Activated CD4-positive, alpha-beta T cell treated with anti-CD3 and anti-CD28 coated beads, Interleukin-2, Interleukin-6, amounts not matched to agents 100 ng/mL and 50 ng/mL, durations not matched to agents 16 hours and 8 hours (primary cell): ENCODE measurements at regions not wholly inside any gene's neighbourhood (a gene's known extent, or its start where the extent isn't known, plus 50 kb on each side); places are given as distances from the start of the nearest gene placed in this dataset.
"Not testable (repeated sequence)": the region's sequence is repeated elsewhere in the genome, so short reads cannot be mapped to it uniquely, and the experiment has no call there.

Source experiments
- DNase-seq: peaks from one replicate; pipeline ENCODE4 v3.0.0-alpha.2; 2020

- no peak for DNase-seq
Measured at GRCh38 chr22:33971561-33971961, 51.3 kb upstream of the LARGE1 start.

DNA sequence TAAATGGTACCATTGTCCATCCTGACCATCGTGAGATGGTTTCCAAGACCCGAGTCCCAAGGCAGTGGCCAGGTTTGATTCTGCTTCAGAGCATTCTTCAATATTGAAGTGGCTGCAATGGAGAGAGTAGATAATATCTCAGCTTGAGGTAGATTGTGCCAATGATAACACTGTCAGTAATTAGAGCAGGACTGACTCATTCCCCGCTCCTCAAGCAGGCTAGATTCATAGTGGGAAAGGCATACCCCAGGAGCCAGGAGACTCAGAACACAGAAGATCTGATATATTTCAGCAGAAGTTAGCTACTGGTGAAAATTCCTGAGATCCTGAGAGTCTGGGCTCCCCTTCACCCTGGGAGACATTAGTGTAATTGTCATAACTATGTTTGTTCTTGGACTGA is 55.6 kb upstream of the LARGE1 start:
- no peak for DNase-seq

- DNase-seq: no peak
Measured at GRCh38 chr22:33983558-33983957, 63.3 kb upstream of the LARGE1 start.

- DNase-seq: no peak
Measured at GRCh38 chr22:33984211-33984610, 63.9 kb upstream of the LARGE1 start.

DNA sequence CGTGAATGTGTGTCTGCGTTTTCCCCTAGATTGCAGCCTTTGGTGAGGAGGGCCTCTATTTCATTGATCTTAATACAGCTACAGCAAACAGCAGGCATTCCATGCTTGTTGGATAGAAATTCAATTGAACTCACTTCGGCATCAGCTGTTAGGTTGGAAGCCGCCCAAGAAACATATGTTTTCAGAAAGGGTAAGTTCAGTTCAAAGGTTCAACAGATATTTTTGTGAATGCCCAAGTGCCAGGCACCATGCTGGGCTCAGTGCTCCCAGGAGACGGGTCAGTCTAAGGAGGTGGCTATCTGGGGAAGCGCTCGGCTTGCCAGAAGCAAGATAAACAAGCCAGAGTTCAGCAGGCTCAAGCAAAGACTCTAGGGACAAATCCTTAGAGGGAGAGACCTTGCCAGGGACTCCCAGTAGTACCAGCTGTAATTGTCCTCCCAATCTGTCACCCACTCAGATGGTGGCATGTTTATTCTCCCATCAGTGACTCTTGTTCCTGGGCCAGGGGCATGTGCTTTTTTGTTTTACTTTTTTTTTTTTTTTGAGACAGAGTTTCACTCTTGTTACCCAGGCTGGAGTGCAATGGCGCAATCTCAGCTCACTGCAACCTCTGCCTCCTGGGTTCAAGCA is 64.5 kb upstream of the LARGE1 start:
- no peak for DNase-seq

DNA sequence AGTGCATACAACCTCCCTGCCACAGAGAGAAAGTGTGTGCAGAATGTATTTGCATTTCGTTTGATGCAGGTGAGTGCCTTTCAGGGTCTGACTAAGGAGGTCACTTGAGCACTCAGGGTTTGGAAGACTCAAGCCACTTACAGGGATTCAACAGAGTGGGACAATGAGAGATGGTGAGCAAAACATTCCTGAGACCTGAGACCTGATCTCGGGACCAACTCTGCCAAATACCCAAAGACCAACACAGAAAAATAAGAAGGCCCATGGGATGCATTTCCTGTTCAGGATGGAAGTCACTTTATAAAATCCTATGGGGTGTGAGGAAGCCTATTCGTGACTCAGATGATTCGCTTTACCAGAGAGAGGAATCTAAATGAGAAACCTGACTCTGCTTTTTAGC is 65.2 kb upstream of the LARGE1 start:
- no peak for DNase-seq

- DNase-seq: no peak
Measured at GRCh38 chr22:33986167-33986771, 66.0 kb upstream of the LARGE1 start.

DNA sequence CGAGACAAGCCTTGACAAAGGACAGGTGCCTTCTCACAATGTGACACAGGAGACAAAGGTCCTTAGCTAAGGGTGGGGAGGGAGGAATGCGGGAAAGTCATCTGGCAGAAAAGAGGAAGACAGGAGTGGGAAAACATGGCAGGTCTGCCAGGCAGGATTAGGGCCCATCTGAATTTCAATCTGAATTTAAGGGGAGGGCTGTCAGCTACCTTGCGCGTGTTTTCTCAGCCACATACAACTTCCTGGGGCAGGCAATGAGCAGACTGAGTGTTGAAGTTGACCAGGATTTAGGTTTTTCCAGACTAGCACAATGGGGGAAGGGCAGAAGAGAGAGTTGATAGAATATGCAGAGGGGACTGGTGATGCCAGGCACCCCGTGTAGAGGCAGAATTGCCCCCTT is 66.7 kb upstream of the LARGE1 start:
- no peak for DNase-seq

DNA sequence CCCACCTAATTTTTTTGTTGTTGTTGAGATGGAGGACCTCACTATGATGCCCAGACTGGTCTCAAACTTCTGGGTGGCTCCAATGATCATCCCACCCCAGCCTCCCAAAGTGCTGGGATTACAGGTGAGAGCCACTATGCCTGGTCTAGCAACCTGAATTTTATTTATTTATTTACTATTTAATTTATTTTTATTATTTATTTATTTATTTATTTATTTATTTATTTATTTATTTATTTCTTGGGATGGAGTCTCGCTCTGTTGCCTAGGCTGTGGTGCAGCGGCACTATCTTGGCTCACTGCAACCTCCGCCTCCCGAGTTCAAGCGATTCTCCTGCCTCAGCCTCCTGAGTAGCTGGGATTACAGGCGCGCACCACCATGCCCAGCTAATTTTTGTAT is 69.0 kb upstream of the LARGE1 start:
- not testable (repeated sequence) for DNase-seq

- DNase-seq: no peak
Measured at GRCh38 chr22:33991620-33992019, 71.3 kb upstream of the LARGE1 start.

DNA sequence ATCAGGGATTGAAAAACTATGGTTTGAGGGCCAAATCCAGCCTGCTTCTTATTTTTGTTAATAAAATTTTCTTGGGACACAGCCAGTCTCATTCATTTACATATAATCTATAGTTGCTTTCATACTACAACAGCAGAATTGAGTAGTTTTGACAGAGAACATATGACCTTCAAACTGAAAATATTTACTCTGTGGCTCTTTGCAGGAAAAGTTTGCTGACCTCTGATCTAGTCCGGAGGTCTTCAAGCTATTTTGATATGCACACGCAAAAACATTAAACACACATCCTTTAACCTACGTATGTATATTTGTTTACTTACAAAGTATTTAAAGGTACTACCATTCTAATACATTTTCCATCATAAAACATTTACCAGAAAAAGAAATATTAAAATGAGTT is 76.5 kb upstream of the LARGE1 start:
- DNase-seq: no peak

GRCh38 chr22:34000879-34001526 is 80.7 kb upstream of the LARGE1 start:
- DNase-seq: no peak

DNA sequence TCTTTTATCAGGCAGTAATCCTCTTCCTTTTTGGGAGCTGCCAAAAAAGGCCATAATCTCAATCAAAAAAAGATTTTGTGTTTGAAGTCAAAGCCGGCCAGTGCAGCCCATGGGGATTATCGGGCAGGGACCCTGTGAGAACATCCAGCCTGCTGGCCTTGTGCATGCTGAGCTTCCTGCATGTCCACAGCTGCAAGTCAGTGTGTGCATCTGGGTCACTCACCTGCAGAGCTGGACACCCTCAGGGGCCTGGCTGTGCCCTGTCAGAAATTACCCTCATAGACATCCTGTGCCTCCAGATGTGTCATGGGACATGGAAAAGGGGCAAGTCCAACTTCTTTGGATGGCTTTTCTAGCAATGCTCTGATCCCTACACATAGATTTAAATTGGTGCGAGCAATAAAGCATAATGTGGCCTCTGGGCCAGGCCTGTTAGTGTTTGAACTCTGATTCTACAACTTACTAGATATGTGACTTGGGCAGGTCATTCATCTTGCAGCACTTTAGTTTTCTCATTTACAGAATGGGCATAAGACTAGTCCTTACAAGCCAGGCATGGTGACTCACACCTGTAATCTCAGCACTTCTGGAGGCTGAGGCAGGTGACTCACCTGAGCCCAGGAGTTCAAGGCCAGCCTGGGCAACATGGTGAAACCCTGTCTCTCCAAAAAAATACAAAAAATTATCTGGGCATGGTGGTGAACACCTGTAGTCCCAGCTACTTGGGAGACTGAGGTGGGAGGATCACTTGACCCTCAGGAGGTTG is 81.6 kb upstream of the LARGE1 start:
- no peak for DNase-seq

DNA sequence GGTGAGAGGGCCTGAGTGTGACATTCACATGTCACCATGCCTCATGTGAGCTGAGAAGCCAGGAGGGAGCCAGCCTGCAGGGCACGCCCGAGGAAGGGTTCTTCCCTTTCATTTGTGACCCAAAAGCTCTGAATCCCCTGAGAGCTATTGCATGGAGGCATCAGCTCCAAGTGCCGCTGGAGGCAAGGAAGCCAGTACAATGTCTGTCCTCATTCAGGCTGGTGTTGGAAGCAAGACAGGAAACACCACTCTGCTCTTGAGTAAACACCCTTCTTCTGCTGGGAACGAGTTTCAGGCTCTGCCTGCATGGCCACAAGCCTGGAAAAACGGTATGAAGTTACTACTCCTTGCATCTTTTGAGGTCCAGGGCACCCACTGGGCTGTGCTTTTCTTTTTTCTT is 83.8 kb upstream of the LARGE1 start:
- no peak for DNase-seq

GRCh38 chr22:34010259-34010658 is 90.0 kb upstream of the LARGE1 start:
- no peak for DNase-seq

DNA sequence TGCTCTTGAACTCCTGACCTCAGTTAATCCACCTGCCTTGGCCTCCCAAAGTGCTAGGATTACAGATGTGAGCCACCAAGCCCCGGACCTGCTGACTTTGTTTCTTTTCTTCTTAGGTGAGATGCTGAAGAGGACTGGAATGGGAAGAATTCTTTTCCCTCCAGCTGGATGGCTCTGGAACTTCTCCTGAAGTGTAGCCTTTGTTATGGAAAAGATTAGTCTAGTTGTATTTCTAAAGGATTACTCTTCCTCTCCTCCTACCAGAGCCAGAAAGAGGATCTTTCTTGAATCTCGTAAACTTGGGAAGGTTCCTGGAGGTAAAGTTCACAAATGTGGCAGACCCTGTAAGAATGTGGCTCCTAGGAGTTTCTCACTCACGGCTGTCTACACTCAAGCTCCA is 95.4 kb upstream of the LARGE1 start:
- DNase-seq: no peak

GRCh38 chr22:34017205-34017604 is 96.9 kb upstream of the LARGE1 start:
- no peak for DNase-seq

GRCh38 chr22:34019190-34019845 is 99.0 kb upstream of the LARGE1 start:
- no peak for DNase-seq

DNA sequence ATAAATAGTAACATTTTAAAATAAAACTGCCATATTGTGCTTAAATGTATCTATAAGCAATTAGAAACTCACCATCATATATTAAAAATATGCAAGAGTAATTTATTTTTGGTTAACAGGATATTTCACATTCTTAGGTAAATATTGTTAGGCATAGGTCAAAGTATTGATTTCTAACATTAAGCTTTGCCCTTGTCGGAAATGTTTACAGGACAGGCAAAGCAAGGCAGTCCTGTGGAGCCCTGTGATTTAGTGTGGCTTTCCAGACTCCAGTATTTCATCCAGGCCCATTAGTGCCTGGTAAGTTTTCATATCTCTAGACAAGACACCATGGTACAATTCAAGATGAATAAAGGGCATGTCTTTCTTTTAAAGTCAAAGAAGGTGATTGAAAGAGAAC is 114.9 kb upstream of the LARGE1 start:
- DNase-seq: no peak

DNA sequence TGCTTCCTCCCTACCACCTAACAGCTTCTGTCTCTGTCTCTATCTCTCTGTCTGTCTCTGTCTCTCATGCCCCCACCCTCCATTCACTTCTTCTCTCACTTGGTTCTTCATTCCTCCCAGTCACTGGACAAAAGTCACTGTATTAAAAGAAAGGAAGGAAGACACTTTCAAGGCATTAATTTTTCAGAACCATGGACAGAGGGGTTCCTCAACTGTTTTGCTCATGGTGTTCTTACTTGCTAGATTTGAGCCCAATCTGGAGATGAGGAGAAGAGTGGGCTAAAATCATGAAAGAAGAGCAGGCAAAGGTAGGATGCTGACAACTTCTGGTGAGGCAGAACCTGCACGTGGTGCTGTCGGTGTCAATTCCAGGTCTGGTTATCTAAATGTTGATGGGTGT is 116.7 kb upstream of the LARGE1 start:
- no peak for DNase-seq

- DNase-seq: no peak
Measured at GRCh38 chr22:34038801-34039555, 118.7 kb upstream of the LARGE1 start.

GRCh38 chr22:34045311-34045710 is 125.0 kb upstream of the LARGE1 start:
- no peak for DNase-seq
